Testis (tissue), 2 donors: ENCODE measurements at regions not wholly inside any gene's neighbourhood (a gene's known extent, or its start where the extent isn't known, plus 50 kb on each side); places are given as distances from the start of the nearest gene placed in this dataset.

Experiments used
- DNase-seq: peaks from one replicate; pipeline ENCODE4 v3.0.0-alpha.2; 2019
- H3K27ac ChIP-seq, 2 donors: fragments of 200-600 bp; sonication (generic); one replicate each; pipeline ENCODE4 v1.5.1; 2019
- H3K27me3 ChIP-seq: fragments of 200-600 bp; sonication (generic); one replicate; pipeline ENCODE4 v1.5.1; 2019
- H3K36me3 ChIP-seq: fragments of 200-600 bp; sonication (generic); one replicate; pipeline ENCODE4 v1.5.1; 2017; ENCODE audit warnings: low read depth; ENCODE audit errors: missing control alignments
- H3K4me1 ChIP-seq: fragments of 200-600 bp; sonication (generic); one replicate; pipeline ENCODE4 v1.5.1; 2019
- H3K4me3 ChIP-seq, 2 donors: fragments of 200-600 bp; sonication (generic); one replicate each; pipeline ENCODE4 v1.5.1; 2017 to 2019
- H3K9me3 ChIP-seq: fragments of 200-600 bp; sonication (generic); one replicate; pipeline ENCODE4 v1.5.1; 2017
- POLR2A ChIP-seq: fragments of 450-650 bp; IDR thresholded peaks from one replicate; pipeline ENCODE4 v1.6.1; 2017; ENCODE audit warnings: antibody characterized with exemption, mild to moderate bottlenecking, moderate library complexity
- WGBS, 2 donors: methylation state at CpG; one replicate each; pipeline ENCODE4 v1.1.5; 2018; 5-methylcytosine and 5-hydroxymethylcytosine counted together
- intact Hi-C: fragments of 100-400 bp; cut with DNase I; formaldehyde crosslinking; loops from one replicate; pipeline ENCODE4 v1.15.1; 2023; ENCODE audit warnings: low total_unique reads
- TF ChIP-seq, protein P1 (sequence below), 3 experiments: fragments of 450-650 bp in 2 of 3; fragments of 200-600 bp in 1 of 3; sonication (generic) in 1 of 3; IDR thresholded peaks; one replicate each; pipeline ENCODE4 v1.5.1; 2016 to 2019; ENCODE audit warnings: antibody characterized with exemption in 3 of 3, mild to moderate bottlenecking in 2 of 3, moderate library complexity in 1 of 3

DNA sequence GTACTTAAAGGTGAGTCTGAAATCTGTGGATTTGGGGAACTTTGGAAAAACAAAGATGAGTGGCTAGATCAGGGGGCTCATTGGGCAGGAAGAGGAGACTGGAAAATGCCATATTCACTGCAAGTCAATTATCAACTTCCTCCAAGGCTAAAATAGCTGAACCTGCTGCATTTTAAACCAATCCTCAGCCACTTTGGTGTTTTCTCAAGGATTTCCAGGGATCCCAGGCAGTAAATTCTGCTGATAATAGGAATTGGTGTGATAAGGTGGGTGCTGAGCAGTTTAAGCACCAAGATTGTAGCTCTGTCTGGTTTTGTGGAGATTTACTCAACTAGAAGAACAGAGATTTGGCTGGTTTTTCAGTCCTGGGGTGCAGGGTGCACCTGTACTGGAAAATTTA is 153.9 kb upstream of the CAMK1G start:
- Histone ChIP-seq H3K36me3 (no peaks in the 10 kb centered on the region), H3K27me3 (no peaks in the 10 kb centered on the region), H3K4me3 (no peak overlapping the region), H3K9me3 (no peaks in the 10 kb centered on the region), H3K27ac (no peak overlapping the region), H3K4me1 (no peaks in the 10 kb centered on the region)
- DNase-seq = no peak
- intact Hi-C loops = no loop called here
- TF ChIP-seq, protein P1, sequence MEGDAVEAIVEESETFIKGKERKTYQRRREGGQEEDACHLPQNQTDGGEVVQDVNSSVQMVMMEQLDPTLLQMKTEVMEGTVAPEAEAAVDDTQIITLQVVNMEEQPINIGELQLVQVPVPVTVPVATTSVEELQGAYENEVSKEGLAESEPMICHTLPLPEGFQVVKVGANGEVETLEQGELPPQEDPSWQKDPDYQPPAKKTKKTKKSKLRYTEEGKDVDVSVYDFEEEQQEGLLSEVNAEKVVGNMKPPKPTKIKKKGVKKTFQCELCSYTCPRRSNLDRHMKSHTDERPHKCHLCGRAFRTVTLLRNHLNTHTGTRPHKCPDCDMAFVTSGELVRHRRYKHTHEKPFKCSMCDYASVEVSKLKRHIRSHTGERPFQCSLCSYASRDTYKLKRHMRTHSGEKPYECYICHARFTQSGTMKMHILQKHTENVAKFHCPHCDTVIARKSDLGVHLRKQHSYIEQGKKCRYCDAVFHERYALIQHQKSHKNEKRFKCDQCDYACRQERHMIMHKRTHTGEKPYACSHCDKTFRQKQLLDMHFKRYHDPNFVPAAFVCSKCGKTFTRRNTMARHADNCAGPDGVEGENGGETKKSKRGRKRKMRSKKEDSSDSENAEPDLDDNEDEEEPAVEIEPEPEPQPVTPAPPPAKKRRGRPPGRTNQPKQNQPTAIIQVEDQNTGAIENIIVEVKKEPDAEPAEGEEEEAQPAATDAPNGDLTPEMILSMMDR (IDR thresholded peaks at IDR 0.05) = no peak
- TF ChIP-seq POLR2A = no peak

DNA sequence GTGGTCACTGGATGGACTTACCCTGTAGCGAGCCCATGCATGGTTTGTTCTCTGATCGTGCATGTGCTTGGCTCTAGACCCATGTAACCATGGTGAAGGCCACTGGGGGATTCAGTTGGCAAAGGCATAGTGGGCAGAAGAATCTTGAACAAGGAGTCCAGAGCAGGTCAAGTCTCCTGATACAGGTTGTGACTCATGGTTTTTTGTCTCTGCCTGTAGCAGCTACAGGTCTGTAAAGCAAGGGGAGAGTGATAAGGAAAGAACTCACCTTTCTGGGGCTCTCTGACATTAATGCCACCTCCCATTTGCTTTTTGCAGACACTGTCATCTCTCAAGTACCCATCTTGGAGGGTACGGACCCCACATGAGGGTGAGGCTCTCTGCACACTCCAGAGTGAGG is 153.4 kb upstream of the CAMK1G start:
- WGBS, 2 donors = 71 to 73% methylated on average over 3 of the region's 3 CpGs
- Histone ChIP-seq H3K27ac (no peak overlapping the region), H3K36me3 (no peaks in the 10 kb centered on the region), H3K27me3 (no peaks in the 10 kb centered on the region), H3K4me1 (no peaks in the 10 kb centered on the region), H3K9me3 (no peaks in the 10 kb centered on the region), H3K4me3 (no peak overlapping the region)
- TF ChIP-seq, protein P1 (IDR thresholded peaks at IDR 0.05) = no peak
- TF ChIP-seq POLR2A = no peak
- intact Hi-C loops = no loop called here
- DNase-seq = no peak

DNA sequence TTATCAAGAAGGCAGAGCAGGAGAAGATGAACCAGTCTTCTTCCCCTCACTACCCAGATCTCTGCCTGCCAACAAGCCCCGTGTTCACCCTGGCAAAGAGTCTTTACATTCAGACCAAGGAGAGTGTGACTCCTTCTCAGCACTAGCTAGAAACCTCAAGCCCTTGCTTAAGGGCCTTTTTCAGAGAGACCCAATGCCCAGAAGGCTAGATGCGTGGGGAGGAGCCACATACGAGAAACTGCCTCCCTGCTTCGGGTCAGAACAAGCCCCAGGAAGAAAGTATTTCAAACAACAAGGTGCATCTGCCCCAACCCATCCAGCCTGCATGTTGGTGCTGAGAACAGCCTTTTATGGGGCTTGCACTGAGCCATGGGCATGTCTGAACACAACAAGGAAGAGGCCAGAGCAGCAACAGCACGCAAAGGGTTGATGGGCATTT is 152.7 kb upstream of the CAMK1G start:
- 85 to 96% methylated on average over 5 of the region's 5 CpGs for WGBS, 2 donors
- intact Hi-C loops = no loop called here
- no peak overlapping the region for H3K4me3 ChIP-seq
- DNase-seq = no peak
- H3K27me3 ChIP-seq = no peaks in the 10 kb centered on the region
- H3K27ac ChIP-seq = no peak overlapping the region
- TF ChIP-seq, protein P1 (IDR thresholded peaks at IDR 0.05) = no peak
- no peak for TF ChIP-seq POLR2A
- no peaks in the 10 kb centered on the region for H3K36me3 ChIP-seq
- H3K4me1 ChIP-seq = no peaks in the 10 kb centered on the region
- H3K9me3 ChIP-seq = no peaks in the 10 kb centered on the region

DNA sequence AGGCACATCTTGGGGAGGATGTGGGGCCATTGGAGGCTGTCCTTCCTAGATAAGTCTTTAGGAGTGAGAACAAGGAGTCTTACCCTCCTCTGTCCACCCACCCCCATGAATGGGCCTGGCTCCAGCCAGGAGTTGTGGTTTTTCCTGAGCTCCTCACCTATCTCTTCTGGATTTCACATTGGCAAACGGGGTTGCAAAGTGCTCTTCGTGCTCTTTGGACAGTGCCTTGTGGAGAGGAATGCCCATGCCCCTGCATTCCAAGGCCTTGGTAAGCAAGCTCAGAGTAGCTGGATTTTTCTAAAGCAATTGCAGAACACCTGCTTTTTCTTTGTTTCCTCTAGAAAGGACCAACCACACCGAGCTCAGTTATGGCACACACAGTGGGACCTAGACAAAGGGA is 152.1 kb upstream of the CAMK1G start:
- no peak for DNase-seq
- Histone ChIP-seq H3K27ac (no peak overlapping the region), H3K9me3 (no peaks in the 10 kb centered on the region), H3K27me3 (no peaks in the 10 kb centered on the region), H3K4me3 (no peak overlapping the region), H3K4me1 (no peaks in the 10 kb centered on the region), H3K36me3 (no peaks in the 10 kb centered on the region)
- TF ChIP-seq, protein P1 (IDR thresholded peaks at IDR 0.05) = no peak
- no peak for TF ChIP-seq POLR2A
- intact Hi-C loops = no loop called here
- WGBS, 2 donors = 93 to 95% methylated on average over 3 of the region's 3 CpGs

DNA sequence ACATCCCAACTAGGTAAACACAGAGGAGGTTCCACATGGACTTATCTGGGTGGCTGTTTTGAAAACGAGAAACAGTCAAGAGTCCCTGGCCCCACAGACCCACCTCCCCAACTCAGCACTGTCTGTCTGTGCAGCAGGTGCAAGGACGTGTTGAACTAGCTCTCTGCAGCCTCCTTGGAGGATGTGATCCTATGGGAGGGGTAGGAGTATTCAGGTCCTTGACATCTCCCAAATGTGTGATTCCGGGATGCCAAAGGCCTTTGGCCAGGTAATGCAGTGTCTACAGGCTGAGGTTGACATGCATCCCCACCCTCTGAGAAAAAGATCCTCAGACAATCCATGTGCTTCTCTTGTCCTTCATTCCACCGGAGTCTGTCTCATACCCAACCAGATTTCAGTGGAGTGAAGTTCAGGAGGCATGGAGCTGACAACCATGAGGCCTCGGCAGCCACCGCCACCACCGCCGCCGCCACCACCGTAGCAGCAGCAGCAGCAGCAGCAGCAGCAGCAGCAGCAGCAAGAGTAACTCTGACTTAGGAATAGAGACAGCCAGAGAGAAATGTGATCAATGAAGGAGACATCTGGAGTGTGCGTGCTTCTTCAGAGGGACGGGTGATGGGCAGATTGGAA is 151.6 kb upstream of the CAMK1G start:
- H3K4me3 ChIP-seq = no peak overlapping the region
- H3K27ac ChIP-seq = no peak overlapping the region
- H3K9me3 ChIP-seq = no peaks in the 10 kb centered on the region
- H3K27me3 ChIP-seq = no peaks in the 10 kb centered on the region
- TF ChIP-seq, protein P1 (IDR thresholded peaks at IDR 0.05) = no peak
- no peak for TF ChIP-seq POLR2A
- no peak for DNase-seq
- intact Hi-C loops = no loop called here
- H3K4me1 ChIP-seq = no peaks in the 10 kb centered on the region
- H3K36me3 ChIP-seq = no peaks in the 10 kb centered on the region
- 86 to 91% methylated on average over 12 of the region's 12 CpGs for WGBS, 2 donors
